CD8-positive, alpha-beta memory T cell (primary cell): ENCODE measurements at regions not wholly inside any gene's neighbourhood (a gene's known extent, or its start where the extent isn't known, plus 50 kb on each side); places are given as distances from the start of the nearest gene placed in this dataset.

ENCODE experiments used
- CTCF ChIA-PET: fragments of 350-600 bp; sonication (Branson Sonifier 250); formaldehyde crosslinking; loops from one replicate; lab custom pipeline; 2021; ENCODE audit warnings: antibody characterized with exemption; lab: Charles Lee
- POLR2A ChIA-PET: fragments of 350-600 bp; sonication (Branson Sonifier 250); formaldehyde crosslinking; loops from one replicate; lab custom pipeline; 2021; ENCODE audit warnings: antibody characterized with exemption; lab: Charles Lee
- DNase-seq, 5 donors: peaks; one replicate each; pipeline versions ENCODE4 v3.0.0 to v3.0.0-alpha.2; 2020 to 2022; ENCODE audit warnings: mixed read lengths in 1 of 5
- H3K27ac ChIP-seq: one replicate; pipeline ENCODE4 v1.7.0; 2013; ENCODE audit warnings: low read depth, mild to moderate bottlenecking, low read length, moderate library complexity
- H3K27me3 ChIP-seq: 2 replicates; pipeline ENCODE4 v1.7.0; 2013; ENCODE audit warnings: low read length, mild to moderate bottlenecking; ENCODE audit not compliant: insufficient read depth, poor library complexity, severe bottlenecking
- H3K36me3 ChIP-seq: 2 replicates; pipeline ENCODE4 v1.7.0; 2013; ENCODE audit warnings: mild to moderate bottlenecking, low read length, moderate library complexity; ENCODE audit not compliant: insufficient read depth
- H3K4me1 ChIP-seq: 2 replicates; pipeline ENCODE4 v1.7.0; 2013; ENCODE audit warnings: mild to moderate bottlenecking, low read length, moderate library complexity; ENCODE audit not compliant: insufficient read depth
- H3K4me3 ChIP-seq: 2 replicates; pipeline ENCODE4 v1.7.0; 2013; ENCODE audit warnings: mild to moderate bottlenecking, low read length
- H3K9me3 ChIP-seq: 2 replicates; pipeline ENCODE4 v1.7.0; 2013; ENCODE audit warnings: mild to moderate bottlenecking, low read length
- H3K27ac Mint-ChIP-seq, 8 donors: one replicate each; pipeline ENCODE4 v1.8.0; 2020 to 2021; ENCODE audit warnings: mixed read lengths in 8 of 8, mild to moderate bottlenecking in 6 of 8, inconsistent platforms in 3 of 8, moderate library complexity in 3 of 8
- H3K27me3 Mint-ChIP-seq, 2 donors: one replicate each; pipeline ENCODE4 v1.8.0; 2020 to 2021; ENCODE audit warnings: mixed read lengths in 2 of 2, mild to moderate bottlenecking in 1 of 2, moderate library complexity in 1 of 2
- H3K36me3 Mint-ChIP-seq, 3 donors: one replicate each; pipeline ENCODE4 v1.8.0; 2020 to 2021; ENCODE audit warnings: mixed read lengths in 3 of 3, inconsistent platforms in 1 of 3, mild to moderate bottlenecking in 1 of 3
- H3K4me1 Mint-ChIP-seq, 3 donors: one replicate each; pipeline ENCODE4 v1.8.0; 2020 to 2021; ENCODE audit warnings: mixed read lengths in 3 of 3, inconsistent platforms in 1 of 3, mild to moderate bottlenecking in 1 of 3
- H3K4me3 Mint-ChIP-seq, 7 donors: one replicate each; pipeline ENCODE4 v1.8.0; 2020 to 2021; ENCODE audit warnings: mixed read lengths in 7 of 7, mild to moderate bottlenecking in 6 of 7, moderate library complexity in 4 of 7, inconsistent platforms in 2 of 7
- H3K9me3 Mint-ChIP-seq, 5 donors: one replicate each; pipeline ENCODE4 v1.8.0; 2020 to 2022; ENCODE audit warnings: mixed read lengths in 5 of 5, mild to moderate bottlenecking in 3 of 5, moderate library complexity in 2 of 5, inconsistent platforms in 1 of 5

DNA sequence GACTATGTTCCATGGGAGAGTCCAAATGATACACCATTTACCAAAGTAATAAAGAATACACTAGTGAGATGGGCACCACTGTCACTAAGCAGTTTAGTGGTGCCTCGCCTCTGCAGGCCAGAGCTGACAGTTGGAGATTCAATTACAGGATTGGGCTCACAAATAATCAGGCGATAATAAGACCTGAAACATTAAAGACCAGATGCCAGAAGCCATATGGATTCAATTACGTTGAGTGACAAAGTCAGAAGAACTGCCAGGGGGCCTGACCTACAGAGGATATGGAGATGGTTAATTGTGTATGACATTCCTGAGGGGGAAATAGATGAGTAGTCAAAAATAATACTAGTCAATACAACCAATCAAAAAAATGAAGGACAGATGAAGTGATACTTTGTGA, 65.2 kb upstream of the ST6GALNAC5 start:
- ChIA-PET CTCF (no interaction called here), POLR2A (no interaction called here)
- Histone ChIP-seq H3K36me3 (no peaks in the 10 kb centered on the region), H3K27ac (no peak overlapping the region), H3K4me1 (no peaks in the 10 kb centered on the region), H3K4me3 (no peak overlapping the region), H3K9me3 (no peaks in the 10 kb centered on the region), H3K27me3 (no peaks in the 10 kb centered on the region)
- no peaks in the 10 kb centered on the region for H3K36me3 Mint-ChIP-seq
- DNase-seq, result no peak
- no peak overlapping the region for H3K27ac Mint-ChIP-seq
- H3K4me1 Mint-ChIP-seq, result no peaks in the 10 kb centered on the region
- peaks cover 0 to 2% (median 0%) of the 10 kb centered on the region in 5 donors for H3K9me3 Mint-ChIP-seq
- H3K4me3 Mint-ChIP-seq, result no peak overlapping the region
- H3K27me3 Mint-ChIP-seq, result no peaks in the 10 kb centered on the region

DNA sequence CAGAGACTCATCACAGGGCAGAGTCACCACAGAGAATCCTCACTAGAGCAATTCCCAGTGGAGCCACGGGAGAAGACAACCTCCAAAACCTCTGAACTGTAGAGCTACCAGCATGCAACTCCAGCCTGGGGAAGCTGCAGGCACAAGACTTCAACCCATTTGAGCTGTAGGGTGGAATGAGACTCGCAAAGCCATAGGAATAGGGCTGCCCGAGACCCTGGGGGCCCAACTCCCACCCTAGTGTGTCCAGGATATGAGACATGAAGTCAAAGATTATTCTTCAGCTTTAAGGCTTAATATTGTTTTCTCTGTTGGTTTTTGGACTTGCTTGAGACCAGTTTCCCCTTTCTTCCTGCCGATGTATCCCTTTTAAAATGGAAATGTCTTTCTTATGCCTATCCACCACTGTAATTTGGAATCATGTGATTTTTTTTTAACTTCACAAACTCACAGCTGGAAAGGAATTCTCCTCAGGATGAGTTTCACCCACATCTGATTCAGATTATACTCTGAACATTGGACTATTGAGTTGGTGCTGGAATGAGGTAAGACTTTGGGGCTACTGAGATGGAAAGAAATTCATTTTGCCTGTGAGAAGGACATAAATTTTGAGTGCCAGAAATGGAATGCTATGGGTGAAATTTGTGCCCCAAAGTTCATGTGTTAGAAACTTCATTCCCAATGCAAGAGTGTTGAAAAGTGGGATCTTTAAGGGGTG, 59.6 kb upstream of the ST6GALNAC5 start:
- Histone ChIP-seq H3K27ac (no peak overlapping the region), H3K9me3 (no peaks in the 10 kb centered on the region), H3K4me1 (no peaks in the 10 kb centered on the region), H3K4me3 (no peak overlapping the region), H3K36me3 (no peaks in the 10 kb centered on the region), H3K27me3 (no peaks in the 10 kb centered on the region)
- H3K36me3 Mint-ChIP-seq, result no peaks in the 10 kb centered on the region
- no peak for DNase-seq
- H3K27me3 Mint-ChIP-seq, result peaks cover 0 to 3% of the 10 kb centered on the region in 2 donors
- H3K4me1 Mint-ChIP-seq, result no peaks in the 10 kb centered on the region
- no peak overlapping the region for H3K4me3 Mint-ChIP-seq
- H3K9me3 Mint-ChIP-seq, result peaks cover 0 to 1% (median 0%) of the 10 kb centered on the region in 5 donors
- ChIA-PET POLR2A (no interaction called here), CTCF (interaction anchor here (1.4 kb wide), 1 partner anchor 13 kb away, joined by 4 read pairs; no protein-coding TSS in a partner anchor)
- H3K27ac Mint-ChIP-seq, result no peak overlapping the region
